Activated T-cell treated with anti-CD3 and anti-CD28 coated beads, Interleukin-2, amount 50 U/mL, for 72 hours (primary cell): ENCODE measurements at regions not wholly inside any gene's neighbourhood (a gene's known extent, or its start where the extent isn't known, plus 50 kb on each side); places are given as distances from the start of the nearest gene placed in this dataset.

Source experiments
- ATAC-seq, 2 donors: fragments of 150-1000 bp; cut with Tn5 transposase; replicated peaks in 1 of 2; 2 replicates each; pipeline ENCODE4 v1.10.0; 2021; ENCODE audit warnings: moderate library complexity in 2 of 2, mild to moderate bottlenecking in 1 of 2
- DNase-seq, 2 donors: peaks; one replicate each; pipeline ENCODE4 v3.0.0; 2021 to 2022; ENCODE audit warnings: mixed read lengths in 1 of 2
- H3K27ac Mint-ChIP-seq: one replicate; pipeline ENCODE4 v1.8.0; 2022; ENCODE audit warnings: mild to moderate bottlenecking, moderate library complexity, mixed read lengths
- H3K27me3 Mint-ChIP-seq: one replicate; pipeline ENCODE4 v1.8.0; 2022; ENCODE audit warnings: low read depth, mixed read lengths
- H3K36me3 Mint-ChIP-seq, 2 donors: one replicate each; pipeline ENCODE4 v1.8.0; 2022; ENCODE audit warnings: mixed read lengths in 2 of 2, mild to moderate bottlenecking in 1 of 2; ENCODE audit not compliant: insufficient read depth in 2 of 2
- H3K4me1 Mint-ChIP-seq: one replicate; pipeline ENCODE4 v1.8.0; 2022; ENCODE audit warnings: low read depth, mixed read lengths
- H3K4me3 Mint-ChIP-seq, 2 donors: one replicate each; pipeline ENCODE4 v1.8.0; 2022; ENCODE audit warnings: mild to moderate bottlenecking in 2 of 2, mixed read lengths in 2 of 2, moderate library complexity in 2 of 2
- H3K9me3 Mint-ChIP-seq, 2 donors: one replicate each; pipeline ENCODE4 v1.8.0; 2022; ENCODE audit warnings: mixed read lengths in 2 of 2

DNA sequence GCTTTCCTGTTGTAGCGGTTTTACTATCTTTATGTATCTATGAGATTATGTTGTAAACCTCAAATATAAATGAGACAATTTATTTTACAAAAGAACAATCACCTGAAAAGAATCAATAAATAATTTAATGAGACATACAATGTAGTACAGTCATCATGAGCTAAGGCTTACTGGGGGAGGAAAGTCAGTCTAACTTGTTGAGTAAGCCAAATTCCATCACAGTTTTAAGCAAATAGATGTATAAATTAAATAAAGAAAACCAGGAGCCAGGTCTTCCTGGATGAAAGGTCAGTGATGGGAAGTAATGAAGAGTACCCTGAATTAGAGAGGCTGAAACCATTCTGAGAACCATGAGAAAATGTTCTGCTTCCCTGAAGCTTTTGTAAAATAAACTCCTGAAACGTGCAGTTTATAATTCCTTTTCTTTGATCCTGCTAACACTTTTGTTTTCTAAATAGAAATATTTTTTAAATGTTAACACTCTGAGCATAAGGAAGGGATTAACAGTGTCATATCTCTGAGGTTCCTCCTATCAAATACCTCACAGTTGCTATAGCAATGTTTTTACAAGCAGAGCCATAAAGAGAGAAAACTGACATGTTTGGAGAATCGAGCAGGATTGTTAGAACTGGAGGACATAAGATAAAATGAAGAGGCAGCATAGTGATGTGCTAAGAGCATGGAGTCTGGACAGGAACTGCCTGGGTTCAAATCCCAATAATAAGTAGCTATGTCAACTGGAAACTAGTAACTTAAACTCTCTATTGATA is 444.9 kb upstream of the FOXG1 start:
- H3K9me3 Mint-ChIP-seq: peaks cover 1 to 5% of the 10 kb centered on the region in 2 donors
- no peaks in the 10 kb centered on the region for H3K27me3 Mint-ChIP-seq
- no peaks in the 10 kb centered on the region for H3K4me1 Mint-ChIP-seq
- H3K36me3 Mint-ChIP-seq: no peaks in the 10 kb centered on the region
- no peak overlapping the region for H3K27ac Mint-ChIP-seq
- no peak for DNase-seq
- no peak for ATAC-seq
- no peak overlapping the region for H3K4me3 Mint-ChIP-seq

DNA sequence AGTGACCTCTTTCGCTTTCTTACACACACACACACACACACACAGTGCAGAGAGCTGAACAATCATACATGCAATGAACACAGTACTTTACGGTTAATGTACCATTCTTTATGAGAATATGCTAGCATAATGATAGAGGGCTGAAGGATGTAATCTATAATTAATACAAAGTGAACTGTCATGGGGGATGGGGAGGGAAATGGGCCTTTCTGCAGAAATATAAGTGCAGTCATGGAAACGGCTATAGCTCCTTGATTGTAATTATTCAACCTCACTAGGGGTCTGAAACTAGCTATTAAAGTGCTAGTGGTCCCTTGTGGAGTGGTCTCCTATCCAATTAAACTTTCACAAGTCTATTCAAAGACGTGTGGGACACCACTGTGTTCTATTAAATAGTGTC is 443.2 kb upstream of the FOXG1 start:
- no peak overlapping the region for H3K4me3 Mint-ChIP-seq
- no peaks in the 10 kb centered on the region for H3K27me3 Mint-ChIP-seq
- DNase-seq (no peak), ATAC-seq (no peak)
- no peak overlapping the region for H3K27ac Mint-ChIP-seq
- peaks cover 2 to 5% of the 10 kb centered on the region in 2 donors for H3K9me3 Mint-ChIP-seq
- no peaks in the 10 kb centered on the region for H3K4me1 Mint-ChIP-seq
- H3K36me3 Mint-ChIP-seq: no peaks in the 10 kb centered on the region

DNA sequence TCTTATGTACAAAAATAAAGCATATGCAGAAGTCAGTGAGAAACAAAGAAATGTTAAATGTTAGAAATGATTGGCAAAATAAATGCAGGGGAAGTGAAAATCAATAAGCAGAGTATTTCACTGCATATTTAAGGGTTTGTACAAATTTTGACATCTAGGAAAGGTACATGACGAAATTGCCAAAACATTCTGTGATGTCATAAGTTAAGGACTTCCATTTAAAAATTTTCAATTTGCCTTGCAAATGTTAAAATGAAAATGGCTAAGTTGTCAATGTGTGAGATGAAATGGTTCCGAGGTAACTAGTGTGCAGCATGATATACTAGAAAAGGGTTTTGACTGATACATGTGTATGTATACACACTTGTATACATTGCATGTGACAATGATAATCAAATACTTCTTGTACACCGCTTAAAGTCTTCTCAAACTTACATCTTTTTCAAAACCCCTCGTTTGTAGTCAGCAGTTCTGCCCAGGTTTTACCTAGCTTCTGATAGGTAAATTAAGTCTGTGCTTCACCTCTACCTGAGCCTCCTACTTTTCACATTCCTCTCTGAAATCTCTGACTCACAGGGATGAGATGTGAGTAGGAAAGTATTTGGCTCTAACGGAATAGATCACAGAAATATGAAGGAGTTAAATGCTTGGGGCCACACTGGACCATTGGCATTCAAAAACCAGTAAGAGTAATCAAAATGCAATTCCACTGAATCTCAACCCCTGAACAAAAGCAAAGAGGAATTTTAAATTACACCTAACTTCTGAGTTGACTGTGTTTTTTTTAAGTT is 442.4 kb upstream of the FOXG1 start:
- ATAC-seq (no peak), DNase-seq (no peak)
- H3K36me3 Mint-ChIP-seq: no peaks in the 10 kb centered on the region
- no peak overlapping the region for H3K4me3 Mint-ChIP-seq
- H3K9me3 Mint-ChIP-seq: peaks cover 5% of the 10 kb centered on the region in 2 donors
- H3K27ac Mint-ChIP-seq: no peak overlapping the region
- H3K27me3 Mint-ChIP-seq: no peaks in the 10 kb centered on the region
- no peaks in the 10 kb centered on the region for H3K4me1 Mint-ChIP-seq

DNA sequence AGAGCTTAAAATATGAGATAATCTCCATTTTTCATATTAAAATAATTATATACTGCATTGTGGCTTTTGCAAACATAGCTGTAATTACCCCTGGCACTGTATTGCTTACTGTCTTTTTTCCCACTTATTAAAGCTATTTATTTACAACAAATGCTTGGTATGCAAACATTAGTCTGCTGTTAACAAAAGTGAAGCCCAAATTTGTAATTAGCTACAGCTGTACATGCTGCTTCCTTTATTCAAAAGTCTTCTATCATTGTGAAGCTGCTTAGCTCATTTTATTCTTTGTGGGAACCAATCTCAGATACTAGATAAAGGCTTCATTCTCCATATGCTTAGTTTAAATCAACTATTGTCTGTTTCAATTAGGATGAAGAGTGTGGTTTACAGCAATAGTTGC is 425.8 kb upstream of the FOXG1 start:
- Mint-ChIP-seq H3K27me3 (no peaks in the 10 kb centered on the region), H3K9me3 (peaks cover 6 to 11% of the 10 kb centered on the region in 2 donors), H3K36me3 (peaks cover 0 to 2% of the 10 kb centered on the region in 2 donors), H3K27ac (no peak overlapping the region), H3K4me3 (no peak overlapping the region), H3K4me1 (no peaks in the 10 kb centered on the region)
- no peak for ATAC-seq
- no peak for DNase-seq

DNA sequence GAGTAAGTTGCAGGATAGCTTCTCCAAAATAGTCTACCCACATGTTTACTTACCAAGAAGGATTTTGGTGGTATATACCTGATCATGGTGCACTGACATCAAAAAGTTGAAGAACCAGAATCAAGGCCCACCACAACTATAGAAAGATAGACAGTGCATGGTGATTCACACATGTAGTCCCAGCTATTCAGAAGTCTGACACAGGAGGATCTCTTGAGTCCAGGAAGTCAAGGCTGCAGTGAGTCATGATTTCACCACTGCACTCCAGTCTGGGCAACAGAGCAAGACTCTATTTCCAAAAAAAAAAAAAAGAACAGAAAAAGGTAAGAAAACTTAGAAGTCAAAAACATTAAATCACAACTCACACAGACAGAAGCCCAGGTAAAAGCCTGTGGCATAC is 422.2 kb upstream of the FOXG1 start:
- DNase-seq: no peak
- peaks cover 0 to 2% of the 10 kb centered on the region in 2 donors for H3K36me3 Mint-ChIP-seq
- H3K4me3 Mint-ChIP-seq: no peak overlapping the region
- H3K27me3 Mint-ChIP-seq: no peaks in the 10 kb centered on the region
- peaks cover 9 to 18% of the 10 kb centered on the region in 2 donors for H3K9me3 Mint-ChIP-seq
- H3K27ac Mint-ChIP-seq: no peak overlapping the region
- ATAC-seq: no peak
- no peaks in the 10 kb centered on the region for H3K4me1 Mint-ChIP-seq

DNA sequence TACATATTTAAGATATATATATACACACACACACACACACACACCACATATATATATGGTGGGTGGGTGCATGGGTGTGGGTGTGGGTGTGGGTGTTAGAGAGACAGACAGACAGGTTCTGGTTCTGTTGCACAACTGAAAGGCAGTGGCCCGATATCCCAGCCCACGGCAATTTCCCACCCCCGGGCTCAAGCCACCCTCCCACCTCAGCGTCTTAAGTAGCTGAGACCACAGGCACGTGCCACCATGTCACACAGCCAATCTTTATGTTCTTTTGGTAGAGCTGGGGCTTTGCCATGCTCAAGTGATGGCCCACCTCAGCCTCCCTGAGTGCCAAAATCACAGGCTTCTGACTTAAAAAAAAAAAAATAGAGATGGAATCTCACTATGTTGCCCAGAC is 417.8 kb upstream of the FOXG1 start:
- no peak for DNase-seq
- Mint-ChIP-seq H3K27ac (no peak overlapping the region), H3K27me3 (no peaks in the 10 kb centered on the region), H3K36me3 (peaks cover 0 to 2% of the 10 kb centered on the region in 2 donors), H3K9me3 (peaks cover 9 to 18% of the 10 kb centered on the region in 2 donors), H3K4me3 (no peak overlapping the region), H3K4me1 (no peaks in the 10 kb centered on the region)
- ATAC-seq: no peak

DNA sequence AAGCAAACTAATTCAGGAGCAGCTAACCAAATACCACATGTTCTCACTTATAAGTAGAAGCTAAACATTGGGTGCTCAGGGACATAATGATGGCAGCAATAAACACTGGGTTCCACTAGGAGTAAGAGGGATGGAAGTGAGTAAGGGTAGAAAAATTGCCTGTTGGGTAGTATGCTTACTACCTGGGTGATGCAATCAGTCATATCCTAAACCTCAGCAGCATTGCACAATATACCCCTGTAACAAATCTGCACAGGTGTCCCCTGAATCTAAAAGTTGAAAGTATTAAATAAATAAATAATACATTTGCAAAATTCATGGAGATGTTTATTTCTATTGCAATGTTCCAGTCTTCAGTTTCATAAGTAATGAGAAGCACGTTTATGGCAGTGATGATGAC is 409.8 kb upstream of the FOXG1 start:
- Mint-ChIP-seq H3K27me3 (no peaks in the 10 kb centered on the region), H3K4me3 (no peak overlapping the region), H3K27ac (no peak overlapping the region), H3K36me3 (peaks cover 0 to 3% of the 10 kb centered on the region in 2 donors), H3K9me3 (peaks cover 9 to 13% of the 10 kb centered on the region in 2 donors), H3K4me1 (no peaks in the 10 kb centered on the region)
- DNase-seq (no peak), ATAC-seq (no peak)

DNA sequence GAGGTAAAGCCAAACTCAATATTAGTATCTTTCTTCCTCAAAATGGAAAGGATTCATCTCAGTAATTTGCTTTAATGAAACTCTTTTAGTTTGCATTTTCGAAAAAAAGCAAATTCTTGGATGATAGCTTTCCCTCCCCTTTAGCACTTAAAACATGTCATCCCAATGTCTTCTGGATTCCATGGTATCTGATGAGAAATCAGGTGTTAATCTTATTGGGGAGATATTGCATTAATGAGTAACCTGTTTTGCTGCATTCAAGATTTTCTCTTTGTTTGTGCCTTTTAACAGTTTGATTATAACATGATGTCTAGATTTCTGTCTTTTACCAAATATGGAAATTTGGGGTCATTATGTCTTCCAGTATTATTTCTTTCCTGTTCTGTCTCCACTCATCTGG is 405.1 kb upstream of the FOXG1 start:
- peaks cover 0 to 5% of the 10 kb centered on the region in 2 donors for H3K36me3 Mint-ChIP-seq
- no peaks in the 10 kb centered on the region for H3K27me3 Mint-ChIP-seq
- H3K4me3 Mint-ChIP-seq: no peak overlapping the region
- no peak overlapping the region for H3K27ac Mint-ChIP-seq
- no peak for ATAC-seq
- H3K4me1 Mint-ChIP-seq: no peaks in the 10 kb centered on the region
- no peak for DNase-seq
- H3K9me3 Mint-ChIP-seq: peaks cover 13 to 14% of the 10 kb centered on the region in 2 donors

DNA sequence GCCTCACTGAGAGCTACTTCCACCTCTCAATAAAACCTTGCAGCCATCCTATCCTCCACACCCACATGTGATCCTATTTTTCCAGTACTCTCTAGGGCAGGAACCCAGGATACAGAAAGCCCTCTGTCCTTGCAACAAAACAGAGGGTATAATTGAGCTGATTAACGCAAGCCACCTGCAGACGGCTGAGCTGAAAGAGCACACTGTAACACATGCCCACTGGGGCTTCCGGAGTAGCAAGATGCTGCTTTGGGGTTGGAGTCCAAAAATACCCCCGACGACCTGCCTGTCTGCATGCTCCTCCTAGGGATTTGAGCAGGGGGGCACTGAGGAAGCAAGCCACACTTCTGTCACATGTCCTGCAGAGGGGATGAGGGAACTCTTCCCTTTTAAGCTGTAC is 401.1 kb upstream of the FOXG1 start:
- Mint-ChIP-seq H3K4me3 (no peak overlapping the region), H3K36me3 (peaks cover 0 to 5% of the 10 kb centered on the region in 2 donors), H3K9me3 (peaks cover 10 to 13% of the 10 kb centered on the region in 2 donors), H3K27me3 (no peaks in the 10 kb centered on the region), H3K4me1 (no peaks in the 10 kb centered on the region), H3K27ac (no peak overlapping the region)
- ATAC-seq (no peak), DNase-seq (no peak)

DNA sequence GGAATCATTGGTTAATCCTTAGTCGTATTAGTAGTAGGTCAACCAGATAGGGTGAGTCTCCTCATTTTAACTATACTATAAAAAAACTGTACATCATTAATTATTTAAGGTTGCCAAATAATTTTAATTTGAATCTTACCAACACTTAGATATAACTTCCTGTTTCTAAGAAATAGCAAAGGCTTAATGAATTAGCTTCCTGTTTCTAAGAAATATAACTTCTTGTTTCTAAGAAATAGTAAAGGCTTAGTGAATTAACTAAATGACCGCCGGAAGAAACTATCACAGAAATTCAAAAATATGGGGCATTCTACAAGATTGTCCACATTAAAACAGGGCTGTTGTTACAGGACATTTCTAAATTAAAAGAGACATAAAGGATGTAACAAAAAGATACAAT is 392.9 kb upstream of the FOXG1 start:
- Mint-ChIP-seq H3K36me3 (peaks cover 0 to 2% of the 10 kb centered on the region in 2 donors), H3K27me3 (no peaks in the 10 kb centered on the region), H3K4me1 (no peaks in the 10 kb centered on the region)

DNA sequence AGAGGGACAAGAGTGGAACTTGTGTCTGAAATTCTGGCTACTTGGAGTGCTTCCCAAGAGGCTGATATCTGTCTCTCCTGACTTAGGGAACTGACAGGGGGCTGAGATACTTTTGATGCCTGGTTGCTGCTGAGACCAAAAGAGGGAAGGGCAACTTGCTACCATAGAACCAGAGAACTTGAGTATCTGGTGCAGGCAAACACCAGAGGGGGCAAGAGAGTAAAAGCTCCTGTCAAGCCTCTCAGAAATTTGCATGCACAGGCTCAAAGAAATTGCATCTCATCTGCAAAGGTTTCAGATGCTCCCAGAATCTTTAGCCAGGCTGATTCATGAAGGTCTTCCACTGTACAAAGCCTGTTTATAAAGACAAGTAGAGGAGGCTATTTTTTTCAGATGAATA is 391.3 kb upstream of the FOXG1 start:
- Mint-ChIP-seq H3K4me3 (no peak overlapping the region), H3K27ac (no peak overlapping the region), H3K9me3 (peaks cover 1 to 3% of the 10 kb centered on the region in 2 donors), H3K27me3 (no peaks in the 10 kb centered on the region), H3K36me3 (peaks cover 0 to 2% of the 10 kb centered on the region in 2 donors), H3K4me1 (no peaks in the 10 kb centered on the region)
- DNase-seq (no peak), ATAC-seq (no peak)

More for the DNA sequence above, 392.9 kb upstream of the FOXG1 start:
- peaks cover 1 to 5% of the 10 kb centered on the region in 2 donors for H3K9me3 Mint-ChIP-seq
- no peak overlapping the region for H3K27ac Mint-ChIP-seq
- H3K4me3 Mint-ChIP-seq: no peak overlapping the region
- DNase-seq: no peak
- no peak for ATAC-seq

DNA sequence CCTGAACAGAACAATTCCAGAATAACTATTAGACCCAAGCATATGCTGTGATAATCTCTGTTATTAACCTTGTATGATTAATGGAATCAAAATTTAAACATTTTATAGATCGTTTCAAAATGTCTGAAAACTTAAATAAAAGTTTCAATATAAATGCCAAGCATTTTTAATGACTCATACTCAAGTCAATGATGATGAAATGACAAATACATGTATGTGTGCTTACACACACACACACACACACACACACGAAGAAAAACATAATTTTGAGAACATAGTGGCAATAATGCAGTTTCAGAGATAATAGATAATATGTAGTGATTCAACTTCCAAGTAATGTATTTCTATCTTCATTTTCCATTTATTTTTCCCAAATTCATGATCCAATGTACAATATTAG is 384.9 kb upstream of the FOXG1 start:
- H3K4me3 Mint-ChIP-seq: no peak overlapping the region

DNA sequence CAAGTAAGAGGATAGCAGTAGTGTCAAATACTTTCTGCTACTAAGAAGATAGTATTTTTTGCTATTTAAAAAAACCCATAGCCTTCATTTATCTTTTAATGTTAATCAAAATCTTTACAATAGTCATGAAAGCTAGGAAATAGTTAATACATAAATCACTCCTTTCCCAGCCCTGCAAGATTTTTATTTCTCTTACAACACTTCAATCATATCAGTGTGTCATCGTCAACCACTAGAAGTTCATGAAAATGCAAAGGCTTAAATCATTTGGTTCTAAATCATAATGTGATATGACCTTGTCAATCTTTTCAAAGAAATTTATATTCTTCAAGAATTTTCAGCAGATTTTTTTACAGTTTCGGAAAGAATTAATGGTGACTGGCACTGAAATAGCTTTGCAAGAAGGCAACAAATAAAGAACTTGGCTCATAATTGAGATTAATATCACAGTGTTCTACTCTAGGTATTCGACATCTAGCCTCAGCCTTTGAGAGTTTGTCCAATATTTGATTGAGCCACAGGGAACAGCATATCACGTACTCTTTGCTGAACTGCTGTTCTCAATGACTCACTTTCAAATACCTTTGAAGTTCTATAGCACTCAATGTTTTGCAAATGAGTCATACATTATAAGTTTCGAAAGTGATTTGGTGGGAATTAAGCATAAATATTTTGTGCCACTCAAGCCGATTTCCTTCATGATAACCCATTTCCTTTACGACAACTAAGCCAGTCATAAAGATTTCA is 384.0 kb upstream of the FOXG1 start:
- no peaks in the 10 kb centered on the region for H3K27me3 Mint-ChIP-seq
- H3K27ac Mint-ChIP-seq: no peak overlapping the region
- no peaks in the 10 kb centered on the region for H3K36me3 Mint-ChIP-seq
- H3K4me1 Mint-ChIP-seq: no peaks in the 10 kb centered on the region
- H3K4me3 Mint-ChIP-seq: no peak overlapping the region
- H3K9me3 Mint-ChIP-seq: peaks cover 3 to 5% of the 10 kb centered on the region in 2 donors
- ATAC-seq (no peak), DNase-seq (no peak)

More for the DNA sequence above, 384.9 kb upstream of the FOXG1 start:
- Mint-ChIP-seq H3K27ac (no peak overlapping the region), H3K9me3 (peaks cover 2 to 3% of the 10 kb centered on the region in 2 donors), H3K4me1 (no peaks in the 10 kb centered on the region), H3K36me3 (no peaks in the 10 kb centered on the region), H3K27me3 (no peaks in the 10 kb centered on the region)
- ATAC-seq: no peak
- no peak for DNase-seq
